HepG2 (cell line): ENCODE measurements at regions not wholly inside any gene's neighbourhood (a gene's known extent, or its start where the extent isn't known, plus 50 kb on each side); places are given as distances from the start of the nearest gene placed in this dataset.

ENCODE experiments used
- ATAC-seq: fragments of 200-7000 bp; cut with Tn5 transposase; 3 replicates; pipeline ENCODE4 v1.9.1; 2020; ENCODE audit warnings: mild to moderate bottlenecking, moderate library complexity
- BruUV-seq: library from RNA; stranded (reverse); fragments of 400-500 nt; replicated peaks from 2 replicates; lab custom pipeline; 2021; lab: Mats Ljungman, UMichigan
- CTCF ChIA-PET: fragments of 300-600 bp; formaldehyde crosslinking; extraction: SDS; loops from one replicate; lab custom pipeline; 2021; ENCODE audit warnings: low total read pairs, inconsistent platforms, low intra/inter-chr PET ratio; lab: Yijun Ruan, JAX
- POLR2A ChIA-PET: fragments of 350-600 bp; sonication (Branson Sonifier 250); formaldehyde crosslinking; loops from one replicate; lab custom pipeline; 2020; ENCODE audit warnings: antibody characterized with exemption, inconsistent platforms; lab: Yijun Ruan, JAX
- DNase-seq: peaks from one replicate; pipeline ENCODE4 v3.0.0-alpha.2; 2015; ENCODE audit warnings: low spot score
- FAIRE-seq: peaks from 3 replicates; lab custom pipeline; 2011; peaks lifted over from hg19 to GRCh38; lab: Jason Lieb, UNC
- H2AFZ ChIP-seq: one replicate; pipeline ENCODE4 v1.6.1; 2011; ENCODE audit warnings: low read length, inconsistent platforms
- H3K27ac ChIP-seq: fragments of 300-600 bp; 3 replicates; pipeline ENCODE4 v1.8.0; 2011; ENCODE audit warnings: mixed run types, mild to moderate bottlenecking, mixed read lengths, low read length, inconsistent platforms; ENCODE audit not compliant: insufficient read depth; ENCODE audit errors: extremely low read length
- H3K27me3 ChIP-seq, 2 experiments: fragments of 200-600 bp in 1 of 2; 2 replicates in 1 of 2; 3 replicates in 1 of 2; pipeline versions ENCODE4 v1.6.0 to v1.8.0; 2011; ENCODE audit warnings: low read length in 2 of 2, mild to moderate bottlenecking in 2 of 2, moderate library complexity in 2 of 2, inconsistent platforms in 1 of 2; ENCODE audit not compliant: insufficient read depth in 2 of 2, control insufficient read depth in 1 of 2
- H3K36me3 ChIP-seq, 2 experiments: fragments of 200-600 bp in 1 of 2; replicated peaks in 1 of 2; 2 replicates in 1 of 2; 3 replicates in 1 of 2; pipeline versions ENCODE4 v1.5.1 to v1.8.0; 2011; ENCODE audit warnings: low read length in 2 of 2, inconsistent platforms in 1 of 2; ENCODE audit not compliant: insufficient read depth in 2 of 2, control insufficient read depth in 1 of 2
- H3K4me1 ChIP-seq: 2 replicates; pipeline ENCODE4 v1.5.1; 2012; ENCODE audit warnings: low read length, inconsistent platforms; ENCODE audit not compliant: insufficient read depth
- H3K4me2 ChIP-seq: 2 replicates; pipeline ENCODE4 v1.6.0; 2011; ENCODE audit warnings: low read depth, low read length, inconsistent platforms
- H3K4me3 ChIP-seq, 3 experiments: fragments of 200-600 bp in 1 of 3; sonication (generic), shearing (Covaris generic) in 1 of 3; replicated peaks in 1 of 3; 2 replicates each; pipeline ENCODE4 v1.5.1; 2011 to 2016; ENCODE audit warnings: low read length in 3 of 3, inconsistent platforms in 2 of 3, low read depth in 2 of 3, mild to moderate bottlenecking in 2 of 3, control low read depth in 1 of 3, mixed read lengths in 1 of 3; ENCODE audit not compliant: insufficient read depth in 1 of 3
- H3K79me2 ChIP-seq: one replicate; pipeline ENCODE4 v1.6.1; 2011; ENCODE audit warnings: low read length, inconsistent platforms; ENCODE audit not compliant: insufficient read depth
- H3K9ac ChIP-seq: 2 replicates; pipeline ENCODE4 v1.6.0; 2011; ENCODE audit warnings: mild to moderate bottlenecking, low read depth, low read length, inconsistent platforms; ENCODE audit not compliant: insufficient read depth
- H3K9me3 ChIP-seq: 2 replicates; pipeline ENCODE4 v1.5.1; 2012; ENCODE audit warnings: mild to moderate bottlenecking, low read length
- H4K20me1 ChIP-seq: 2 replicates; pipeline ENCODE4 v1.6.0; 2011; ENCODE audit warnings: inconsistent platforms, mild to moderate bottlenecking, low read length, moderate library complexity; ENCODE audit not compliant: insufficient read depth
- BATF2 ChIP-seq: sonication (generic); formaldehyde crosslinking; IDR thresholded peaks from 2 replicates; pipeline ENCODE4 v1.8.0; 2022; ENCODE audit warnings: mild to moderate bottlenecking, missing genetic modification reagents, moderate library complexity
- HCFC1 ChIP-seq: fragments of 150-350 bp; IDR thresholded peaks from 2 replicates; pipeline ENCODE4 v1.6.1; 2014; ENCODE audit warnings: low read depth, low read length
- MAFF ChIP-seq: IDR thresholded peaks from 2 replicates; pipeline ENCODE4 v1.6.1; 2011; ENCODE audit warnings: low read depth, low read length, improper control_type of control experiment
- MAFG ChIP-seq: sonication (generic); formaldehyde crosslinking; IDR thresholded peaks from 2 replicates; pipeline ENCODE4 v1.5.1; 2020; ENCODE audit warnings: mild to moderate bottlenecking, missing genetic modification reagents
- MAFK ChIP-seq, 2 experiments: IDR thresholded peaks in 1 of 2; conservative IDR thresholded peaks in 1 of 2; 2 replicates each; pipeline ENCODE4 v1.6.1; 2011; ENCODE audit warnings: improper control_type of control experiment in 2 of 2, low read length in 2 of 2
- NFE2L2 ChIP-seq: fragments of 150-350 bp; IDR thresholded peaks from 2 replicates; pipeline ENCODE4 v1.6.1; 2014; ENCODE audit warnings: low read length
- ZHX1 ChIP-seq: sonication (generic); formaldehyde crosslinking; IDR thresholded peaks from 2 replicates; pipeline ENCODE4 v1.8.1; 2022; ENCODE audit warnings: low read depth, mild to moderate bottlenecking, missing genetic modification reagents
- ZNF234 ChIP-seq: sonication (generic); formaldehyde crosslinking; conservative IDR thresholded peaks from 2 replicates; pipeline ENCODE4 v1.5.1; 2020; ENCODE audit warnings: mild to moderate bottlenecking, missing genetic modification reagents
- WGBS: methylation state at CpG from one replicate; pipeline ENCODE4 v1.1.6; 2017; ENCODE audit warnings: low lambda C conversion rate; 5-methylcytosine and 5-hydroxymethylcytosine counted together
- in situ Hi-C: cut with HindIII; loops from 2 replicates; pipeline ENCODE4 v1.10.0; 2017; ENCODE audit warnings: low pct_unique_long_range_greater_than_20kb; ENCODE audit not compliant: extremely low pct_ligation_motif_present
- intact Hi-C: fragments of 100-400 bp; cut with micrococcal nuclease; formaldehyde crosslinking; loops from one replicate; pipeline ENCODE4 v1.10.0; 2022; ENCODE audit not compliant: unreplicated experiment
- TF ChIP-seq, protein P1 (sequence below), 2 experiments: fragments of 450-650 bp in 1 of 2; sonication (generic) in 1 of 2; formaldehyde crosslinking; IDR thresholded peaks; 2 replicates each; pipeline versions ENCODE4 v1.5.0 to v1.8.0; 2020 to 2022; ENCODE audit warnings: mild to moderate bottlenecking in 1 of 2, missing genetic modification reagents in 1 of 2
- TF ChIP-seq, protein P2 (sequence below): sonication (generic); formaldehyde crosslinking; IDR thresholded peaks from 2 replicates; pipeline ENCODE4 v1.5.1; 2020; ENCODE audit warnings: missing genetic modification reagents, mild to moderate bottlenecking, borderline replicate concordance

GRCh38 chr1:172906778-172907592, 143.8 kb downstream of the TNFSF18 start:
- TF ChIP-seq MAFF (peak; percentile 32; the same call in 1 of the 2 replicates), NFE2L2 (peak; percentile 70), MAFG (CRISPR knock-in tag) (peak; percentile 61; the same call in 1 of the 2 replicates), MAFK (conservative IDR thresholded peaks at IDR 0.05 in 1 of 2, IDR thresholded peaks at IDR 0.05 in 1 of 2; ENCODE audit: low read length in 2 of 2) (peak in 1 of 2 experiments; percentile 51; a peak in 2 of 4 replicates)
- TF ChIP-seq, protein P1, sequence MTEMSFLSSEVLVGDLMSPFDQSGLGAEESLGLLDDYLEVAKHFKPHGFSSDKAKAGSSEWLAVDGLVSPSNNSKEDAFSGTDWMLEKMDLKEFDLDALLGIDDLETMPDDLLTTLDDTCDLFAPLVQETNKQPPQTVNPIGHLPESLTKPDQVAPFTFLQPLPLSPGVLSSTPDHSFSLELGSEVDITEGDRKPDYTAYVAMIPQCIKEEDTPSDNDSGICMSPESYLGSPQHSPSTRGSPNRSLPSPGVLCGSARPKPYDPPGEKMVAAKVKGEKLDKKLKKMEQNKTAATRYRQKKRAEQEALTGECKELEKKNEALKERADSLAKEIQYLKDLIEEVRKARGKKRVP (CRISPR knock-in tag; IDR thresholded peaks at IDR 0.05), result no peak
- Histone ChIP-seq H4K20me1 (no peaks in the 10 kb centered on the region), H3K4me1 (no peaks in the 10 kb centered on the region), H3K9me3 (no peaks in the 10 kb centered on the region), H3K79me2 (no peaks in the 10 kb centered on the region), H3K9ac (no peak overlapping the region), H3K27me3 (no peaks in the 10 kb centered on the region), H3K4me3 (no peak overlapping the region), H3K36me3 (no peaks in the 10 kb centered on the region), H3K4me2 (no peak overlapping the region), H2AFZ (no peak overlapping the region), H3K27ac (no peak overlapping the region)
- DNase-seq, result no peak
- ChIA-PET CTCF (no interaction called here), POLR2A (no interaction called here)
- FAIRE-seq, result no peak
- in situ Hi-C loops (no loop called here), intact Hi-C loops (no loop called here)
- no peak for ATAC-seq
- BruUV-seq, result no TSS peak
- 28% methylated on average over 4 of the region's 4 CpGs for WGBS

DNA sequence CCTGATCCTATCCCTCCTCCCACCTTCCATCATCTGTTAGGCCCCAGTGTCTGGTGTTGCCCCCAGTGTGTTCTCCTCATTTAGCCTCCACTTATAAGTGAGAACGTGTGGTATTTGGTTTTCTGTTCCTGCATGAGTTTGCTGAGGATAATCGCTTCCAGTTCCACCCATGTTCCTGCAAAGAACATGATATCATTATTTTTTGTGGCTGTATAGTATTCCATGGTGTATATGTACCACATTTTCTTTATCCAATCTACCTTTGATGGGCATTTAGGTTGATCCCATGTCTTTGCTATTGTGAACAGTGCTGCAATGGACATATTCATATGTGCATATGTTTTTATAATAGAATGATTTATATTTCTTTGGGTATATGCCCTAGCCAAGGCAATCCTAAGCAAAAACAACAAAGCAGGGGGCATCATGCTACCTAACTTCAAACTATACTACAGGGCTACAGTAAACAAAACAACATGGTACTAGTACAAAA, 142.9 kb downstream of the TNFSF18 start:
- no TSS peak for BruUV-seq
- POLR2A ChIA-PET, result no interaction called here
- intact Hi-C loops, result no loop called here
- Histone ChIP-seq H3K4me2 (no peak overlapping the region), H3K4me3 (no peak overlapping the region), H3K36me3 (no peaks in the 10 kb centered on the region), H2AFZ (no peak overlapping the region), H3K9ac (no peak overlapping the region), H3K27me3 (no peaks in the 10 kb centered on the region)
- no peak for FAIRE-seq
- 0% methylated on average over 2 of the region's 2 CpGs for WGBS
- CTCF ChIA-PET, result no interaction called here
- TF ChIP-seq HCFC1 (no peak), ZHX1 (CRISPR knock-in tag) (no peak), BATF2 (CRISPR knock-in tag) (no peak), ZNF234 (CRISPR knock-in tag) (no peak)
- TF ChIP-seq, protein P2, sequence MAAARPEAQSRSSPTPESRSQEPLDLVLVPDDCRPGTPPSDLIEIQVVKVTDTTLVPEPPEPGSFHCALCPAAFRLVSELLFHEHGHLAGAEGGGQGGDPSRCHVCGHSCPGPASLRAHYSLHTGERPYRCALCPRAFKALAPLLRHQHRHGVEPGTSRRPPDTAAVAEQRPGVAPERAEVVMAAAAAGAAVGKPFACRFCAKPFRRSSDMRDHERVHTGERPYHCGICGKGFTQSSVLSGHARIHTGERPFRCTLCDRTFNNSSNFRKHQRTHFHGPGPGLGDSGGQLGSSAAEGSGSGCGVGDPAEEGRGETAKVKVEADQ (CRISPR knock-in tag), result no peak
- TF ChIP-seq, all 625 proteins: peak for 0
- Histone ChIP-seq H3K4me1 (no peaks in the 10 kb centered on the region), H3K79me2 (no peaks in the 10 kb centered on the region), H3K9me3 (peaks cover 5% of the 10 kb centered on the region; the same call in 1 of the 2 replicates), H3K27ac (no peak overlapping the region), H4K20me1 (no peaks in the 10 kb centered on the region)
- ATAC-seq (no peak), DNase-seq (no peak)
- in situ Hi-C loops, result no loop called here
